Daoy (cell line): ENCODE measurements at regions not wholly inside any gene's neighbourhood (a gene's known extent, or its start where the extent isn't known, plus 50 kb on each side); places are given as distances from the start of the nearest gene placed in this dataset.
A peak's percentile ranks its signal among the peaks of the same experiment; 100 is the strongest.
"Not testable (repeated sequence)": the region's sequence is repeated elsewhere in the genome, so short reads cannot be mapped to it uniquely, and the experiment has no call there.

Experiments used
- DNase-seq: peaks from one replicate; pipeline ENCODE4 v3.0.0-alpha.2; 2015; ENCODE audit warnings: low read depth

- DNase-seq: no peak
Measured at GRCh38 chr13:26896986-26897668, 136.5 kb upstream of the GPR12 start.

- DNase-seq: no peak
Measured at GRCh38 chr13:26895808-26896466, 135.4 kb upstream of the GPR12 start.

- DNase-seq: peak; percentile 28
Measured at GRCh38 chr13:26895081-26895807, 134.7 kb upstream of the GPR12 start.

- DNase-seq: no peak
Measured at GRCh38 chr13:26888632-26889031, 128.0 kb upstream of the GPR12 start.

GRCh38 chr13:26887594-26887993, 127.0 kb upstream of the GPR12 start:
- DNase-seq: no peak

GRCh38 chr13:26883613-26884257, 123.1 kb upstream of the GPR12 start:
- DNase-seq: no peak

- no peak for DNase-seq
Measured at GRCh38 chr13:26882731-26883130, 122.1 kb upstream of the GPR12 start.

GRCh38 chr13:26881154-26881553, 120.6 kb upstream of the GPR12 start:
- peak; percentile 66 for DNase-seq

- peak; percentile 8 for DNase-seq
Measured at GRCh38 chr13:26880735-26881134, 120.1 kb upstream of the GPR12 start.

- DNase-seq: no peak
Measured at GRCh38 chr13:26878438-26878837, 117.9 kb upstream of the GPR12 start.

GRCh38 chr13:26873386-26873698, 112.8 kb upstream of the GPR12 start:
- DNase-seq: no peak

- DNase-seq: peak; percentile 53
Measured at GRCh38 chr13:26872525-26873385, 112.2 kb upstream of the GPR12 start.

- DNase-seq: no peak
Measured at GRCh38 chr13:26867451-26868091, 107.0 kb upstream of the GPR12 start.

- no peak for DNase-seq
Measured at GRCh38 chr13:26864576-26864975, 104.0 kb upstream of the GPR12 start.

- DNase-seq: no peak
Measured at GRCh38 chr13:26861941-26862340, 101.4 kb upstream of the GPR12 start.

- DNase-seq: no peak
Measured at GRCh38 chr13:26855921-26856320, 95.3 kb upstream of the GPR12 start.

GRCh38 chr13:26855071-26855470, 94.5 kb upstream of the GPR12 start:
- DNase-seq: no peak

- no peak for DNase-seq
Measured at GRCh38 chr13:26853323-26853722, 92.7 kb upstream of the GPR12 start.

- no peak for DNase-seq
Measured at GRCh38 chr13:26847281-26847680, 86.7 kb upstream of the GPR12 start.

- not testable (repeated sequence) for DNase-seq
Measured at GRCh38 chr13:26845063-26845462, 84.5 kb upstream of the GPR12 start.

- DNase-seq: no peak
Measured at GRCh38 chr13:26839682-26840081, 79.1 kb upstream of the GPR12 start.
